DMS 273 (cell line): ENCODE measurements at regions not wholly inside any gene's neighbourhood (a gene's known extent, or its start where the extent isn't known, plus 50 kb on each side); places are given as distances from the start of the nearest gene placed in this dataset.

Experiments
- DNase-seq: peaks from one replicate; lab custom pipeline; 2025; ENCODE audit not compliant: unreplicated experiment; lab: John Stamatoyannopoulos, UW

- DNase-seq: no peak
Observed at GRCh38 chr18:38413193-38413592, 847.6 kb upstream of the CELF4 start.

GRCh38 chr18:38406607-38407006, 841.0 kb upstream of the CELF4 start:
- no peak for DNase-seq

- no peak for DNase-seq
Observed at GRCh38 chr18:38402509-38402908, 836.9 kb upstream of the CELF4 start.

- no peak for DNase-seq
Observed at GRCh38 chr18:38397094-38397493, 831.5 kb upstream of the CELF4 start.

GRCh38 chr18:38386146-38386545, 820.5 kb upstream of the CELF4 start:
- DNase-seq: no peak

GRCh38 chr18:38369772-38370690, 804.4 kb upstream of the CELF4 start:
- DNase-seq: no peak

- DNase-seq: no peak
Observed at GRCh38 chr18:38368886-38369285, 803.3 kb upstream of the CELF4 start.

- no peak for DNase-seq
Observed at GRCh38 chr18:38368246-38368645, 802.6 kb upstream of the CELF4 start.

- DNase-seq: peak; percentile 6
Observed at GRCh38 chr18:38367473-38367872, 801.9 kb upstream of the CELF4 start.

- peak; percentile 80 for DNase-seq
Observed at GRCh38 chr18:38362286-38362792, 796.7 kb upstream of the CELF4 start.

GRCh38 chr18:38358805-38359657, 793.4 kb upstream of the CELF4 start:
- no peak for DNase-seq

- no peak for DNase-seq
Observed at GRCh38 chr18:38353149-38353548, 787.6 kb upstream of the CELF4 start.

GRCh38 chr18:38350141-38350540, 784.5 kb upstream of the CELF4 start:
- no peak for DNase-seq

GRCh38 chr18:38330573-38330972, 765.0 kb upstream of the CELF4 start:
- no peak for DNase-seq

- no peak for DNase-seq
Observed at GRCh38 chr18:38329145-38329544, 763.5 kb upstream of the CELF4 start.

- no peak for DNase-seq
Observed at GRCh38 chr18:38322206-38322605, 756.6 kb upstream of the CELF4 start.

- no peak for DNase-seq
Observed at GRCh38 chr18:38321262-38321661, 755.7 kb upstream of the CELF4 start.

- DNase-seq: no peak
Observed at GRCh38 chr18:38318416-38318815, 752.8 kb upstream of the CELF4 start.

GRCh38 chr18:38313831-38314230, 748.2 kb upstream of the CELF4 start:
- no peak for DNase-seq

- DNase-seq: no peak
Observed at GRCh38 chr18:38312532-38312931, 746.9 kb upstream of the CELF4 start.

- DNase-seq: no peak
Observed at GRCh38 chr18:38310936-38311335, 745.3 kb upstream of the CELF4 start.

GRCh38 chr18:38307914-38308313, 742.3 kb upstream of the CELF4 start:
- no peak for DNase-seq
